NB4 (cell line): ENCODE measurements at regions not wholly inside any gene's neighbourhood (a gene's known extent, or its start where the extent isn't known, plus 50 kb on each side); places are given as distances from the start of the nearest gene placed in this dataset.
"Not testable (repeated sequence)": the region's sequence is repeated elsewhere in the genome, so short reads cannot be mapped to it uniquely, and the experiment has no call there.

Source experiments
- DNase-seq: peaks from one replicate; pipeline ENCODE4 v3.0.0; 2010; ENCODE audit warnings: low read depth
- H3K4me3 ChIP-seq: one replicate; pipeline ENCODE4 v1.5.1; 2011; ENCODE audit warnings: mild to moderate bottlenecking, low read depth, low read length, moderate library complexity
- CTCF ChIP-seq: IDR thresholded peaks from one replicate; pipeline ENCODE4 v1.5.1; 2012; ENCODE audit warnings: low read depth, low read length
- MAX ChIP-seq: IDR thresholded peaks from 2 replicates; pipeline ENCODE4 v1.6.1; 2011; ENCODE audit warnings: low read depth, low read length
- MYC ChIP-seq: IDR thresholded peaks from 2 replicates; pipeline ENCODE4 v1.6.1; 2011; ENCODE audit warnings: low read depth, low read length
- POLR2A ChIP-seq: IDR thresholded peaks from 2 replicates; pipeline ENCODE4 v1.6.1; 2011; ENCODE audit warnings: mild to moderate bottlenecking; ENCODE audit not compliant: insufficient read length; ENCODE audit errors: extremely low read depth

- H3K4me3 ChIP-seq = no peak overlapping the region
- no peak for TF ChIP-seq POLR2A
- no peak for TF ChIP-seq MAX
- no peak for TF ChIP-seq CTCF
- no peak for TF ChIP-seq MYC
These were observed 373.5 kb downstream of the TCERG1L start for GRCh38 chr10:130938051-130938450.

DNA sequence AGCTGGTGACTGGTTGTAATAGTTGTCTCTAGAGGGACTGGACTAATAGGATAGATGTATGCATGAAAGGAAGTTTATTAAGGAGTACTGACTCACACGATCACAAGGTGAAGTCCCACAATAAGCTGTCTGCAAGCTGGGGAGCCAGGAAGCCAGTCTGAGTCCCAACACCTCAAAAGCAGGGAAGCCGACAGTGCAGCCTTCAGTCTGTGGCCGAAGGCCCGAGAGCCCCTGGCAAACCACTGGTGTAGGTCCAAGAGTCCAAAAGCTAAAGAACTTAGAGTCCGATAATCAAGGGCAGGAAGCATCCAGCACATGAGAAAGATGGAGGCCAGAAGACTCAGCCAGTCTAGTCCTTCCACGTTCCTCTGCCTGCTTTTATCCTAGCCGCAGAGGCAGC, 372.6 kb downstream of the TCERG1L start:
- not testable (repeated sequence) for H3K4me3 ChIP-seq, DNase-seq

More at GRCh38 chr10:130938051-130938450, 373.5 kb downstream of the TCERG1L start:
- no peak for DNase-seq

DNA sequence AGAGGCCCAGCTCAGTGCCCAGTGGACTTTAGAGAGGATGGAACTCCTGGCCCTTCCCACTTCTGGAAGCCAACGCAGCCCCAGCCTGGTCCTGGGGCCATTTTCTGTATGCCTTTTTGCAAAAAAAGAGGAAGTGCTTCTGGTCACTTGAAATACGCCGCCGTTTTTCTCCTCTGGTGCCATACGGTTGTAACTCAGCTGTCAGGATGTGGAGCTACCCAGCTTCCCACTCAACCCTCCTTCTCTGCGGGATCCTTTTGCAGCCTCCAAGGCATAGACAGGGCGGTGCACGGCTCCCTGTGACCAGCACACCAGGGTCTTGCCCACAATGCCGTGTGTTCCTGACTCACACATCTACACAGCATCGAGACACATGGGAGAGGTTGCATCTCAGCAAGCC, 369.6 kb downstream of the TCERG1L start:
- peak; percentile 55 for DNase-seq
- H3K4me3 ChIP-seq = no peak overlapping the region
- TF ChIP-seq CTCF (no peak), MYC (no peak), MAX (no peak), POLR2A (no peak)

- no peak for DNase-seq
- H3K4me3 ChIP-seq = no peak overlapping the region
- no peak for TF ChIP-seq CTCF
- no peak for TF ChIP-seq MYC
- no peak for TF ChIP-seq MAX
- TF ChIP-seq POLR2A = no peak
These were observed 359.4 kb downstream of the TCERG1L start for GRCh38 chr10:130952086-130952485.

DNA sequence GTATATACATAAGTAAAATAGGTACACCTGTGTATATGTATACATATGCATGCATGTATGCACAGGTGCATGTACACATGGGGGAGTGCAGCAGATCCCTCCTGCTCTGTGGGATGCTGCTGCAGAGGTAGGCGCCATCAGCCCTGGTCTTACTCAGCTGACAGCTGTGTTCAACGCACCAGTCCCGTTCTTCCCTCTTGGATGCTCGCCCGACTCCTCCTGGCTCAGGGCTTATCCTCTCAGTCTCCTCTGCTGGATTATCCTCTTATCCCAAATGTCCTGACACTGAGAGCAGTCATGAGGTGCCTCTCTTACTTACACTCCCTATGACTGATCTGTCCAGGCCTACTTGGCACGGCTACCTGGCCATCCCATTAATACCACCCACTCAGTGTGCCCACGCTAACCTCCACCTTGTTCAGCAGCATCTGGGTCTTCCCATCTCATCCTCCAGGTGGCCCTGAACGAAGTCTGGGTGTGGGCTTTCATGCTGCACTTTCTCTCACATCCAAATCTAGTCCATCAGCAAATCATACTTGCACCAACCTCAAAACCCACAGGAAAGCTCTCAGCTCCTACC, 357.1 kb downstream of the TCERG1L start:
- no peak for DNase-seq
- TF ChIP-seq CTCF = no peak
- TF ChIP-seq MYC = no peak
- TF ChIP-seq MAX = no peak
- TF ChIP-seq POLR2A = no peak
- no peak overlapping the region for H3K4me3 ChIP-seq

GRCh38 chr10:130956251-130956650, 355.3 kb downstream of the TCERG1L start:
- no peak for DNase-seq
- H3K4me3 ChIP-seq = no peak overlapping the region
- TF ChIP-seq MAX = no peak
- TF ChIP-seq CTCF = no peak

DNA sequence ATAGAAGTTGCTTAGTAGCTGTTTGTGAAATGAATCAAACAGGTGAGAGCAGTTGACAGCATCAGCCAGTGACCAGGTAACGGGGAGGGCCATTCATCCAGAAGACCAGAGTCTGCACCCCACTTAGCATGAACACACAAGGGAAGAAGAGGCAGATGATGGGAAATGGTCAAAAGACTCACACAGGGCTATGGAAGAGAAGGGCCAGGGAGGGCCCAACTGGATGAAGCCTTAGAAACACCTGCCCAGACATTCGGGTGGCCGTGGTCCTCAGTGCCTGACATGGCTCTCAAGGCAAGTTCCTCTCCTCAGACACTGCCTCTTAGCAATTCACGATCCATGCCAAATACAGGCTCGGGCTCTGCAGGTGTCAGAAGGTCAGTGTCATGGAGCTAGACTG, 354.1 kb downstream of the TCERG1L start:
- DNase-seq = no peak
- no peak overlapping the region for H3K4me3 ChIP-seq
- TF ChIP-seq CTCF = no peak
- no peak for TF ChIP-seq MYC
- no peak for TF ChIP-seq POLR2A
- TF ChIP-seq MAX = no peak
